ENCODE measurements at regions not wholly inside any gene's neighbourhood (a gene's known extent, or its start where the extent isn't known, plus 50 kb on each side); places are given as distances from the start of the nearest gene placed in this dataset.

GRCh38 chr9:82234160-82234943 lies 245.8 kb downstream of the SPATA31D1 start:
- no peak for DNase-seq

- DNase-seq: no peak
Measured at GRCh38 chr9:82242285-82242963, 253.9 kb downstream of the SPATA31D1 start.

- DNase-seq: no peak
Measured at GRCh38 chr9:82247318-82247717, 258.7 kb downstream of the SPATA31D1 start.

- no peak for DNase-seq
Measured at GRCh38 chr9:82252116-82252515, 263.5 kb downstream of the SPATA31D1 start.

GRCh38 chr9:82254646-82255367 lies 266.2 kb downstream of the SPATA31D1 start:
- no peak for DNase-seq

GRCh38 chr9:82255481-82256176 lies 267.1 kb downstream of the SPATA31D1 start:
- no peak for DNase-seq

GRCh38 chr9:82260691-82261090 lies 272.1 kb downstream of the SPATA31D1 start:
- no peak for DNase-seq

- DNase-seq: no peak
Measured at GRCh38 chr9:82263619-82264018, 275.0 kb downstream of the SPATA31D1 start.

- DNase-seq: no peak
Measured at GRCh38 chr9:82271106-82271561, 282.6 kb downstream of the SPATA31D1 start.

GRCh38 chr9:82273121-82273520 lies 284.5 kb downstream of the SPATA31D1 start:
- no peak for DNase-seq

GRCh38 chr9:82275258-82275927 lies 286.8 kb downstream of the SPATA31D1 start:
- no peak for DNase-seq

GRCh38 chr9:82281066-82281465 lies 292.5 kb downstream of the SPATA31D1 start:
- DNase-seq: no peak

- no peak for DNase-seq
Measured at GRCh38 chr9:82284758-82285157, 296.2 kb downstream of the SPATA31D1 start.

- no peak for DNase-seq
Measured at GRCh38 chr9:82295181-82295580, 306.6 kb downstream of the SPATA31D1 start.

- no peak for DNase-seq
Measured at GRCh38 chr9:82299870-82300269, 311.3 kb downstream of the SPATA31D1 start.

GRCh38 chr9:82302968-82303655 lies 314.5 kb downstream of the SPATA31D1 start:
- no peak for DNase-seq

- DNase-seq: no peak
Measured at GRCh38 chr9:82308836-82309235, 320.3 kb downstream of the SPATA31D1 start.

GRCh38 chr9:82313697-82314096 lies 325.1 kb downstream of the SPATA31D1 start:
- no peak for DNase-seq

GRCh38 chr9:82320566-82320965 lies 332.0 kb downstream of the SPATA31D1 start:
- DNase-seq: no peak

- DNase-seq: no peak
Measured at GRCh38 chr9:82325907-82326306, 337.3 kb downstream of the SPATA31D1 start.

GRCh38 chr9:82327641-82328040 lies 339.1 kb downstream of the SPATA31D1 start:
- no peak for DNase-seq

- DNase-seq: no peak
Measured at GRCh38 chr9:82331079-82331478, 342.5 kb downstream of the SPATA31D1 start.
